Hematopoietic multipotent progenitor cell (in vitro differentiated cells): ENCODE measurements at regions not wholly inside any gene's neighbourhood (a gene's known extent, or its start where the extent isn't known, plus 50 kb on each side); places are given as distances from the start of the nearest gene placed in this dataset.

Experiments
- DNase-seq, 3 donors: peaks; one replicate each; pipeline ENCODE4 v3.0.0-alpha.2; 2011 to 2015; ENCODE audit warnings: low read depth in 2 of 3, low spot score in 2 of 3

DNA sequence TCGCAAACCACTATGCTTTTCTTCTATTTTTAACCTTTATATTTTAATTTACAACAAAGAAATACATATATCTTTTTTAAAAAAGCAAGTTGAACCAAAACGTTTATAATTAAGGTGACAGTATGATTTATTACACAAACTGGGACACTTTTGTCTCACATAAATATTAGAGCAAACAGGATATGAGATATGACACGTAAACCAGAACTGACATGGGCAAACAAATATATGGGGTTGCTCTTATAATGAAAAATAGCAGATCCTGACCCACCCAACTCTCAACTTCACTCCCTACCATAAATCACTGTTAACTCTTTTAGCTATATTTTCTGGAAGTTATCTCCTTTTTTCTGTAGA lies 177.0 kb upstream of the EDNRA start:
- no peak for DNase-seq

DNA sequence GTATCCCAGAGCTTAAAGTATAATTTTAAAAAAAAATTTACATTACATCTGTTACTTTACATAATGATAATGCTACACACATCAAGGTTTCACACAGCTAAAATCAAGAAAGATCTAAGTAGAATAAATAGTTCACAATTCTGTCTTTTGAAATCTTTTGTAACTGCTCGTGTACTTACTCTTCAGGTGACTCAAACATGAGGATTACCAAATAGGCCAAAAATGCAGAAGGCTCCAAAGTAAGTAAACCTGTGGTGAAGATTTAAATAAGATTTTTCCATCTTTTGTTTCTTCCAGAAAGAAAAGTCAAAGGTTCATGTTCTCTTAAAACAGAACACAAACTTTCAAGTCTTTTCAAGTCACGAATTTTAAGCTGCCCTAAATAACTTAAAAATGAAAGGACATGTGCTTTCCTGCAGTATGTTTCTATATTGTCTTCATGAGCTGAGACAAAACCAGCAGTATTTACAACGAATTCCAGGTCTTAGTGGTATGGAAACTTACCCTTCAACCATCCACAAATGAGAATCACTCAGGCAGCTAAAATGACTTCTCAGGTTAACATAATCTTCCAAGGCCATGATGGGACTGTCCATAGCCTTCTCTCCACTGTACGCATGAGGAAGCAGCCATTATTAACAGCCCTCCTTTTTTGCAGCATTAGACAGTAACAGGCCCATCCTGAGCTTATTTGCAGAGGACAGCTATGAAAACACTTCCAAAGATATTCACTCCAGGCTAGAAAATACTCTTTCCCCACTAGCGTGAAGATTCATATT lies 172.8 kb upstream of the EDNRA start:
- no peak for DNase-seq

DNA sequence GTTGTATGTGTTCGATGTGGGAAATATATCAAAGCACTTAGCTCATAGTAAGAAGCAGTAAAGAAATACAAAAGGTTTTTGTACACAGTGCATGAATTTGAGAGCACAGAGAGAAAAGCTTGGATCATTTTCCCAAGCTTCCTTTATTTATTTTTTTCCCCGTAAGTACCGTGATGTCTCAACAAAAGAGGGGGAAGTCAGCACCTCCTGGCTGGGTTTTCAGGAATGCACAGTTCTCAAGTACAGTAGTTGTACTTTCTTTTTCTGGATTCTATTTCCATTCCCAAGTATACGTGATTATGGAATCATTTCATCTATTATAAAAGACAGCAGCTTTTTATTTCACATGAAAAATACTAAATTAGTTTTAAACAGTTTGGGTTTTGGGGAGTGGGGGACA lies 171.5 kb upstream of the EDNRA start:
- no peak for DNase-seq

DNA sequence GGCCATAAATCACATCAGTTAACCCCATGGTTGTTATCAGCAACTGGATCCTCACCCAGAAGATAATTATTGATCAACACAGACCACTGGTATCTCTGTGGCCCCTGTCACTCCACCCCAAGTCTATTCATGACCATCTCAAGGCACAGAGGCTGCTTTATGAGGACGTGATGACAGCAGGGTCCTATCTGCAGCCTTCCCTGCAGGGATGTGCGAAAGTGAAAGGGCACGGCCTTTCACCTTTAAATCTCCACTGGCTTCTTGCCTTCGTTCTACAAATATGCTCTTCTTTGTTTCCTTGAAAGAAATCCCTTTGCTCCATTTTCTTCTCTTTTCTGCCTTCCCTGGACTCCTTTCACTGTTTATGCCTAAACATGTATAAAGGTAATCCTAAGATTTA lies 170.6 kb upstream of the EDNRA start:
- no peak for DNase-seq

DNA sequence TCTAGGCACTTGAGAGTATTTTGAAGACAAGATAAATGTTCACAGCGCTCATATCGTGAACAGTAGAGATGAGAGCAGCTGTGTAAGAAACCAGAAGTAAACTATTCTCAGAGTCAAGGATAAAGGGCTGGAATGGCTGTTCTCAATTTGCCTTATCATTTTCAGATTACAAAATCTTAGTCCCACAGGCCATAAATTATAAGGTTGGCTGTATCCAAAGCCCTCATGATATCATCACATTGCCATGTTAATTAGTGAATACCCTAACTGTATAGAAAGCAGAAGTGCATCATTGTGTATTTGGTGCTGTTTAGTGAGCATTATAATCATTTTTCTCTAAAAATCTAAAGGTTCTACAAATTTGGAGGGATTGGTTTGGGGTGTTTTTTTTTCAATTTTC lies 168.9 kb upstream of the EDNRA start:
- DNase-seq, result no peak

DNA sequence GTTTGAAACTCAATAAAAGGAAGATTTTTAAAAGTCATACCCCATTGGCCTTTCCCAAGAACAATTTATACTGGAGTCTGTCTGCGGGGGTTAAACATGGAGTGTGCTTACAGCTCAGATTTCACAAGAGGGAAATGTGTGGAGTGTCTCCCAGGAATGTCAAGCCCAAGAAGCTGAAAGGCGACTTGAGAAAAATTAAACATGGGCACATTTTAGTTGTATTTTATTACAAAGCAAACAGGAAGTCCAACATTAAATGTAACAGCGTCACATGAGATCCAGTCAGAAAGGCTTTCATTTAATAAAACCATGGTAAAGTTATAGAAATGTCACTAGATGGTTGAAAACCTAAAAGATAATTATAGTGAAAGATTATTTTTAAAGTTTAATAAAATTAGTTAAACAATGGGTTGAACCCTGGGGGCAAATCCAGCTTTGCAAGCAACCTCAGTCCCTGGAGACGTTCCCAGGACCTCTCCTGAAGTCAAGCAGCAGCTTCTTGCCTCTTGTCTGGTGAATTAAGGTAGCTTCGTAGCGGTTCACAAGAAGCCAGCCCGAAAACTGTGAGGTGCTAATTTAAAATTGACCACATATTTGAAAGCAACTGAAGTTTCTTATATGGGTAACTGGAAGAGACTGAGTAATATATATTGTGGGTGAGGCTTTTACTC lies 168.4 kb upstream of the EDNRA start:
- DNase-seq, result no peak

DNA sequence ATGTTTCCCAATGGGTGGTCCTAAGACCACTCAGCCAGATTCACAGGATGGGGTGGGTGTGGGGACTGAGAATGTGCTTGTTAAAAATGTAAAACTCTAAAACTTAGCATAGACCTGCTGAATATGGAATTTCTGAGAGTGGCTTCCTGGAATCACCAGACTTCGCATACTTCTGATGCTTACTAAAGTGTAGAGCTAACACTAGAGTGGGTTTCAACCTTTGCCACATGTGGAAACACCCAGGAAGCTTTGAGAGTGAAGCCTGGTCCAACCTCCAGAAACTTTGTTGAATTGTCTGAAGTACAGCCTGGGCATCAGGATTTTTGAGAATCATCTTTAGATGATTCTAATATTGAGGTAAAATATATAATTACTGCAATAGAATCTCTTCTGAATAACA lies 167.8 kb upstream of the EDNRA start:
- no peak for DNase-seq

DNA sequence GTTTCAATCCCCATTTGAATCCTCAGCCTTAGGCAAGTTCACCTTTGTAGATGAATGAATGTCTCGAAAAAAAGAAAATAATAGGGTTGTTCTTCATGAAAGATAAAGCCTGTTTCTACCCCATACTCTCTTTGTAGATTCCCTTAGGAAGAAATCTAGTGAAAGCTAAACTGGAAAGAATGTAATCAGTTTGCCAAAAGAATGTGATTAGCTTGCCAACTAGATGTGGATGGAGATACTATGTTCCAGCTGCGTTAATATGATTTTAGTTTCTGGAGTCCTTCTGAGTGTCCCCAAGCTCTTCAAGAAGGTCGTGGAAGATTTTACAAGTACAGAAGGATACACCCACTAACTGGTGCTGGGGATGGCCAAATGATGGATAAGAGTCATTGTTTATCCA lies 162.3 kb upstream of the EDNRA start:
- no peak for DNase-seq

DNA sequence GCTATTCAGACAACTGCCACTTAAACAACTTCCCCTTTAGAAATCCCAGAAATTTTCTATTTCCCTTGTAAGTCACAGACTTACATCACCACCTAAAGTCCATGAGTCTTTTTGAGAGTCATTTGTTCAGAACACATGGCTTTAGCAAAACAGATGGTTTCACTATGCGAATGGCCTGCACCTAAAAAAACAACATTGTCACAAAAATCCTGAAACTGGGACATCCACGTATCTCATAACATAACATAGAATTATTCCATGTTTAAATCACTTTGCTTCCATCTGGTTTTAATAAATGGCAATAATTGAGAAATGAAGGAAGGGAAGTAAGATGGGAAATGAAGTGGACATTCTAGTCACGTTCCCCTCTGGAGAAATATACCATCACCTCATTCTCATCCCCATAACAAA lies 155.3 kb upstream of the EDNRA start:
- DNase-seq, result no peak

DNA sequence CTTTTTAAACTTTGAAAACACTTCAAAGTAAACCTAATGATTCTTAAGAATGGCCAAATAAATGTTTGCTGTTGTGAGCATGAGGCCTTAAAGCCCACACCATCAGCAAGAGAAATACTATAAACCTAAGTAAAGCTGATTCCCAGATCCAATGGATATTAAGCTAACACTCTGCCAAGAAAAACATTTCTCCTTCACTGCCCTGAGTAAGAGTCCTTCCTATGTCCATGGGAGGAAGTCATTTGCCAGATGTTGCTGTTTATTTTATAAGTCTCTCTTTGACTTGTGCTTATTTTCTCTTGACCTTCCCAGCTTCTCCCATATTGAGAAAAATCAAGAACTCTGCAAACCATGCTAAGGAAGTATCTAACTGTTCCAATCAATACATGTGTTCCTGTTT lies 154.3 kb upstream of the EDNRA start:
- no peak for DNase-seq

DNA sequence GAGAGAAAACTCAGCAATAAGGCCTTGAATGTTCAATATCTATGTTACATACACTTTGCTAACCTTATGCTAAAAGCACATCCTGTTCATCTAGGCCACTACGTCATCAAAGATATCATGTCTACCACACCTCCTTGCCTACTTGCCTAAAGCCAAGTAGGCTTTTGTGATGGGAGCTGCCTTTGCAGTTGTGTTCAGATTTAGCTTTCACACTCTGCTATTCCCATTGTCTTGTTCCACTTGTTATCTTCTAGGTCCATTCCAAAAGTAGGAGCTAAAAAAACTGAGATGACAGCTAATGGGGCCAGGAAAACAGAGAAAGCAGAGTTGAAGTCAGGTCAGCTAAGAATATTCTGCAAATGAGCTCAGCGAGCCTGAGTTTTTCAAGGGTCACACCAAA lies 153.6 kb upstream of the EDNRA start:
- DNase-seq, result no peak

DNA sequence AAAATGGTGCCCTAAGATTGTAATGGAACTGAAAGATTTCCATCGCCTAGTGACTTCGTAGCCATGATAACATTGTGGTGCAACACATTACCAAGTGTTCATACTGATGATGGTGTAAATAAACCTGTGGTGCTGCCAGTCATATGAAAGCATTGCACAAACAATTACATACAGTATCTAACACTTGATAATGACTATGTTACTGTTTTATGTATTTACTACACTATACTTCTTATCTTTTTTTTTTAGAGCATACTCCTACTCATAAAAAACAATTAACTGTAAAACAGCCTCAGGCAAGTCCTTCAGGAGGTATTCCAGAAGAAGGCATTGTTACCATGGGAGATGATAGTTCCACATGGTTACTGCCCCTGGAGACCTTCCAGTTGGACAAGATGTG lies 152.7 kb upstream of the EDNRA start:
- DNase-seq, result no peak

DNA sequence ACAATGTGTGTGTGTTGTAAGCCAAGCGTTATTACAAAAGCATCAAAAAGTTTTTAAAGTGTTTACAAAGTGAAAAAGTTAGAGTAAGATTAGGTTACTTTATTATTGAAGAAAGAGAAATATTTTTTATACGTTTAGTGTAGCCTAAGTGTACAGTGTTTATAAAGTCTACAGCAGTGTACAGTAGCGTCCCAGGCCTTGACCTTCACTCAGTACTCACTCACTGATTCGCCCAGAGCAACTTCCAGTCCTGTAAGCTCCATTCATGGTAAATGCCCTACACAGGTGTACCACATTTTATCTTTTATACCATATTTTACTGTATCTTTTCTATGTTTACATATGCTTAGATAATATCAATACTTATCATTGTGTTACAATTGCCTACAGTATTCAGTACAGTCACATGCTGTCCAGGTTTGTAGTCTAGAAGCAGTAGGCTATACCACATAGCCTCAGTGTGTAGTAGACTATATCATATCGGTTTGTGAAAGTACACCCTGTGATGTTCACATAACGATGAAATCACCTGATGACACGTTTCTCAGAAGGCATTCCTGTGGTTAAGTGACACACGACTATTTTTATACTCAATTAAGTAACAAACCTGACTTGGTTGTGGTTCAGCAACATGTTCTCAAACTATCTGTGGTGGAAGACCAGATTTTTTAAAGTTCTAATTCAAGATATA lies 152.0 kb upstream of the EDNRA start:
- DNase-seq, result no peak

DNA sequence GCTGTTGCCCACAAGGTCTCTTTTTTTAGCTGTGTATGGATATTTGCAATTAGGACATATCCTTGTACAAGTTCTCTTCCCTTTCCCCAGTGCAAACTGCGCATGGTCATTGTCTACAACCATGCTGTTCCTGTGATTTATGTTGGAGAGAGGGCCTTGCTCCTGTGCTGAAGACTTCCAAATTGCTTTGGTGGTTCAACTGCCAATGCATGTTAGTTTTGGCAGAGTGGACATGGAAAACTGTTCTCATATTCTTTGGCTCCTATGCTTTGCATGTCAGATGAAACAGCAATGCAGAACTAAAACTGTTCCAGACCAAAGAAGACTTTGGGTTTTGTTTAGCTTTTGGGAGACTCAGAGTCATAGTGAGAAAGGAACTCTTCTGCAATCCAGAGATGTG lies 148.8 kb upstream of the EDNRA start:
- no peak for DNase-seq

DNA sequence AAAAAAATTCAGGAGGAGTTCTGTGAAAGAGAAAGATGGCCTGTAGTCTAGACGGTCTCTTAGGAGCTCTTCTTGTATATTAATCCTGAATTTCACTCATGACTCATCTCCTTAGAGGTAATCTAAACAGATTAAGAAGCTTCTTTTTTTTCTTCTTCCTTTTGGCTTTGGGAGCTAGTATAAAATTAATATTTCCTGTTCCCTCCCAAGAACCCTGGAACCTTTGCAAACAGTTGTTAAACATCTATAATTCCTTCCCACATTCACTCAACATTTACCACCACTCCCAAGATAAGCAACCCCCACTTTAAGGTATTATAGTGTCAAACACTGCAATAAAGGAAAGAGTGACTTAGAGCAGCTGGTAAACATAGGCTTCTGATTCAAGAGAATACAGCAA lies 146.4 kb upstream of the EDNRA start:
- DNase-seq, result no peak

DNA sequence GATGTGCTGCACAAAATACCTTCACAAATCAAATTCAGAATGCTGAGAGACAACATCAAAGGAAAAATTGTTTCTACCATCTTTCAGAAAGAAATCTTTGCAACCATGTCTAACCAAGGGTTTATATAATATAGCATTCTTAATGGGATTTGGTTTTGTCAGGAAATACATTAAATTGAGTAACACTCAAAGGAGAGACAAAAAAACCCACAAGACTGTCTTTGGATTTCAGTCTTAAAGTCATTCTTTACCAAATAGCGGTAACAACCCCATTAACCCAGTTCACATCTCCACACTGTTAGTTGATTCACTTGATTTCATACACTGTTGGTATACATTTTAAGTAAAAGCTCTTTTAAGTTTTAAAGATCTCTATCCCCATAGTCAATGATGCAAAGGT lies 145.7 kb upstream of the EDNRA start:
- no peak for DNase-seq

DNA sequence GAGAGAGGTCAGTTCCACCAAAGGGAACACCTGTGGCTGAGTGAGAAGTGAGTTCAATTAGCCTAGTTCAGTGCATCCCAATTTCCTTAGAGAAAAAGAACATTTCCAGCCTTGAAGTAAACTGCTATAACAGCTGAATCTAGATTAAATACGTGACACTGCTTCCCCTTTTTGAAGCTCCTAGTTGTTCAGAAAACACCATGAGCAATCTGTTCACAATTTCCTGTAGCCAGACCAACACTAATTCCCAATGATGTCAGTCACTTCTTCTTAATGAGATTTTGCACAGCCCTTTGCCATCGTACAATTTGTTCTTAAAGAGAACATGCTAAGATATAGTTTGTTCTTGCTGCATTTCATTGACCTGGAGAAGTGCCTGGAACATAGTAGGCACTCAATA lies 144.6 kb upstream of the EDNRA start:
- DNase-seq, result no peak

DNA sequence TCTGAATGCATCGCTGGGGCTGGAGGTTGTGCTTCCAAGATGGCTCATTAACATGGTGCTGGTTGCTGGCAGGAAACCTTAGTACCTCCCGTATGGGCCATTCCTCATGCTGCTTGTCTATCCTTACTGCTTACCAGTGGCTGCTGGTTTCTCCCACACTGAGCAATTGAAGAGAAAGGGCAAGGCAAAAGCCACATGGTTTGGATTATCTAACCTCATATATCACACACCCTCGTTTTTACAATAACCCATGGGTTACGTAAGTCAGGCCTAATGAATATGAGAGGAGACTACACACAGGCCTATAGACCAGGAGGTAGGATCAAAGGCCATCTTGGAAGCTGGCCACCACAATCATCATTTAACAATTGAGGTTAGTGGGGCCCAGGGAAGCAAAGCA lies 141.8 kb upstream of the EDNRA start:
- DNase-seq, result no peak

DNA sequence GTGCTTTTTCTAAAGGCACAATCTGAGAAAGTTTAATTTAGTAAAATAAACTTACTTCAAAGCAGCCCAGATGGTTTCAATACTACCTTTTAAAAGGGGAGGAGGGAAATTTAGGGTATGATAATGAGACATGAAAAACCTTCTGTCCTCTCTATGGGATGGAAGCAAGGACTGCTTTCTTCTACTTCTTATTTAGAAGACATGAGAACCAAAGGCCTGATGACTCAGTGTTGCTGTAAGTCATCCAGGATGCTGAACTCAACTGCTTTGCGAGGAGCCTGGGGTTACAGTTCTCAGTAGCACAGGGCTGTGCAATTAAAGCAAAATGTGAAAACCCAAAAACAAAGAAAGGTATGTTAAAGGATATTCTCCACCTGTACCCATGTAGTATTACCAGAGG lies 140.8 kb upstream of the EDNRA start:
- DNase-seq, result no peak

DNA sequence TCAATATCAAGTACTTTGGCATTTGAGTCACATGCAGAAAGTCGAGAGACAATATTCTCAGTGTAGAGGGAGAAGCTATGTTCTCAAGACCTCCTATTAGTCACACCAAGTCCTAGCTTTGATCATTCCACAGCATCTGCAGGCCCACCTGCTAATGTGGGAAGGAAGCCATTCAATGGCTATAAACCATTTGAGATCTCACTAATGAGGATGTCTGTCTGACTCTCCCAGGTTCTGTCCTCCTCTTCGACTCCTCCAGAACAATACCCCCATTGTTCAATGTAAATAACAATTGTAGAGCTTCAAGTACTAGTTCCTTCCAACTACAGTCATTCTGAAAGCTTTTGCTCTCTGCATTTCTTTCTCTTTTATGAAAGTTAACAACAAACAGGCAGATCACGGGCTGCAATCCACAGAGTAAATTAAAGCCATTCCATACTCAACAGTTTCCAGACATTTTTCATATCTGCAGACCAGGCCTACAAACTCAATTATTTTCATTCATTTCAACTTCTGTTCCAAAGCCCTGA lies 140.2 kb upstream of the EDNRA start:
- no peak for DNase-seq

DNA sequence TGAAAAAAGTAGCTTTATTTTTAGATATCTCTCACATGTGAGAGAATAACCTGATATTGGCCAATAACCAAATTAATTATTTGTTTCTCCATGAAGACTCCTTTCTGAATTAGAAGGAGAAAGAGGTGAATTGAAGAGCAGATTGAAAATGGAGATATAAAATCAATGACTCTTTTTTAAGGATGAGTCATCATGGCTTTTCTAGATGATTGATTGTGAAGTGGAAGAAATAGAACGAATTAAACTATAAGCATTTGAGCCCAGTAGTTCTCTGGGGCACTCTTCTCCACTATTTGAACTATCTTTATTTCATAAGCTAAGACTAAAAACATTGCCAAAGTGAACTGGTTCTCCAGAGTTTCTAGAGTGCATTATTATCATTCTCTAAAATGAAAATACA lies 137.2 kb upstream of the EDNRA start:
- DNase-seq, result no peak

DNA sequence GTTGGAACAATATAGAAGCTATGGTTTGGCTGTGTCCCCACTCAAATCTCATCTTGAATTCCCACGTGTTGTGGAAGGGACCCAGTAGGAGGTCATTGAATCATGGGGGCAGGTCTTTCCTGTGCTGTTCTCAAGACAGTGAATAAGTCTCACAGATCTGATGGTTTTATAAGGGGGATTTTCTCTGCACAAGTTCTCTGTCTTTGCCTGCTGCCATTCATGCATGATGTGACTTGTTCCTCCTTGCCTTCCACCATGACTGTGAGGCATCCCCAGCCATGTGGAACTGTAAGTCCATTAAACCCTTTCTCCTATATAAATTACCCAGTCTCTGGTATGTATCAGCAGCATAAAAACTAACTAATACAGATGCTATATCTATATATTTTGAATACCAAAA lies 135.2 kb upstream of the EDNRA start:
- DNase-seq, result no peak
